HG02678 (cell line): ENCODE measurements at regions not wholly inside any gene's neighbourhood (a gene's known extent, or its start where the extent isn't known, plus 50 kb on each side); places are given as distances from the start of the nearest gene placed in this dataset.
"Not testable (repeated sequence)": the region's sequence is repeated elsewhere in the genome, so short reads cannot be mapped to it uniquely, and the experiment has no call there.

Experiments used
- ATAC-seq: cut with Tn5 transposase; IDR thresholded peaks from one replicate; pipeline ENCODE4 v1.9.1; 2021; ENCODE audit warnings: mild to moderate bottlenecking, moderate library complexity; ENCODE audit not compliant: unreplicated experiment

GRCh38 chr18:39480494-39481195, 1915.0 kb upstream of the CELF4 start:
- no peak for ATAC-seq

- ATAC-seq = no peak
Measured at GRCh38 chr18:39464006-39464405, 1898.4 kb upstream of the CELF4 start.

GRCh38 chr18:39462436-39462835, 1896.8 kb upstream of the CELF4 start:
- no peak for ATAC-seq

- ATAC-seq = no peak
Measured at GRCh38 chr18:39460136-39460535, 1894.5 kb upstream of the CELF4 start.

GRCh38 chr18:39455285-39455684, 1889.7 kb upstream of the CELF4 start:
- ATAC-seq = no peak

- no peak for ATAC-seq
Measured at GRCh38 chr18:39454866-39455265, 1889.3 kb upstream of the CELF4 start.

GRCh38 chr18:39453882-39454281, 1888.3 kb upstream of the CELF4 start:
- no peak for ATAC-seq

GRCh38 chr18:39453356-39453755, 1887.8 kb upstream of the CELF4 start:
- no peak for ATAC-seq

- ATAC-seq = no peak
Measured at GRCh38 chr18:39450958-39451357, 1885.4 kb upstream of the CELF4 start.

GRCh38 chr18:39449566-39449965, 1884.0 kb upstream of the CELF4 start:
- ATAC-seq = no peak

- ATAC-seq = no peak
Measured at GRCh38 chr18:39448942-39449341, 1883.3 kb upstream of the CELF4 start.

- ATAC-seq = not testable (repeated sequence)
Measured at GRCh38 chr18:39444957-39445356, 1879.4 kb upstream of the CELF4 start.

- no peak for ATAC-seq
Measured at GRCh38 chr18:39441648-39442047, 1876.0 kb upstream of the CELF4 start.

GRCh38 chr18:39435996-39436395, 1870.4 kb upstream of the CELF4 start:
- ATAC-seq = no peak

GRCh38 chr18:39435209-39435608, 1869.6 kb upstream of the CELF4 start:
- no peak for ATAC-seq

GRCh38 chr18:39434223-39434920, 1868.8 kb upstream of the CELF4 start:
- ATAC-seq = no peak

- ATAC-seq = no peak
Measured at GRCh38 chr18:39425172-39425850, 1859.7 kb upstream of the CELF4 start.

- ATAC-seq = no peak
Measured at GRCh38 chr18:39424261-39424660, 1858.7 kb upstream of the CELF4 start.

GRCh38 chr18:39421276-39421675, 1855.7 kb upstream of the CELF4 start:
- no peak for ATAC-seq

- ATAC-seq = no peak
Measured at GRCh38 chr18:39419315-39419714, 1853.7 kb upstream of the CELF4 start.

GRCh38 chr18:39415471-39415870, 1849.9 kb upstream of the CELF4 start:
- ATAC-seq = no peak
